ENCODE measurements at regions not wholly inside any gene's neighbourhood (a gene's known extent, or its start where the extent isn't known, plus 50 kb on each side); places are given as distances from the start of the nearest gene placed in this dataset.

DNA sequence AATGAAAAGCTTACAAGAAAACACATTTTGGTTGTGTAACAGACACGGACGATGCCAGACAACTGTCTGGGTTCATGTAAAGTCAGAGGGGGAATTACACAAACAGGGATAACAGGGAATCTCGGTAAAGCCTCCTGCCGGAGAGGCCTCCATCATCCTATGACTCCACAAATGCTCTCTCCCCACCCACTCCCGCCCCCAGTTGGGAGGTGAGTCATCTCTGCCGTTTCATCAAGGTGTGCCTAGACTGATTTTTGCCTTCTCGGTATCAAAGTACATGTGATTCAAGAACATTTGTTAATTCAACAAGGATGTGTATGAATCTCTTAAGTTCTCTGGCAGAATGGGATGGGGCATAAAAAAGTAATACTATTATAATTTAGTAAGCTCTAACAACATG lies 304.9 kb upstream of the PRDM1 start (continued):
- TF ChIP-seq, protein P1, sequence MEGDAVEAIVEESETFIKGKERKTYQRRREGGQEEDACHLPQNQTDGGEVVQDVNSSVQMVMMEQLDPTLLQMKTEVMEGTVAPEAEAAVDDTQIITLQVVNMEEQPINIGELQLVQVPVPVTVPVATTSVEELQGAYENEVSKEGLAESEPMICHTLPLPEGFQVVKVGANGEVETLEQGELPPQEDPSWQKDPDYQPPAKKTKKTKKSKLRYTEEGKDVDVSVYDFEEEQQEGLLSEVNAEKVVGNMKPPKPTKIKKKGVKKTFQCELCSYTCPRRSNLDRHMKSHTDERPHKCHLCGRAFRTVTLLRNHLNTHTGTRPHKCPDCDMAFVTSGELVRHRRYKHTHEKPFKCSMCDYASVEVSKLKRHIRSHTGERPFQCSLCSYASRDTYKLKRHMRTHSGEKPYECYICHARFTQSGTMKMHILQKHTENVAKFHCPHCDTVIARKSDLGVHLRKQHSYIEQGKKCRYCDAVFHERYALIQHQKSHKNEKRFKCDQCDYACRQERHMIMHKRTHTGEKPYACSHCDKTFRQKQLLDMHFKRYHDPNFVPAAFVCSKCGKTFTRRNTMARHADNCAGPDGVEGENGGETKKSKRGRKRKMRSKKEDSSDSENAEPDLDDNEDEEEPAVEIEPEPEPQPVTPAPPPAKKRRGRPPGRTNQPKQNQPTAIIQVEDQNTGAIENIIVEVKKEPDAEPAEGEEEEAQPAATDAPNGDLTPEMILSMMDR (conservative IDR thresholded peaks at IDR 0.05; ENCODE audit: low read depth in 2 of 2): no peak

GRCh38 chr6:105780146-105780860 lies 305.8 kb upstream of the PRDM1 start:
- H3K27me3 ChIP-seq (ENCODE audit: insufficient read depth): no peaks in the 10 kb centered on the region
- Mint-ChIP-seq H3K4me1 (no peaks in the 10 kb centered on the region), H3K36me3 (ENCODE audit: low read depth) (peaks cover 5% of the 10 kb centered on the region; the same call in 1 of the 3 replicates), H3K27me3 (ENCODE audit: insufficient read depth, low read depth, poor library complexity) (peaks cover 2% of the 10 kb centered on the region), H3K9me3 (peaks cover 9% of the 10 kb centered on the region), H3K27ac (no peak overlapping the region), H3K4me3 (no peak overlapping the region)
- H3K4me2 ChIP-seq: no peak overlapping the region
- H2AFZ ChIP-seq: peak overlapping the region; percentile 43; the same call in 1 of the 2 replicates
- no peaks in the 10 kb centered on the region for H3K79me2 ChIP-seq (replicated peaks; ENCODE audit: insufficient read depth)
- H3K9me2 ChIP-seq (ENCODE audit: insufficient read depth): peaks cover 6% of the 10 kb centered on the region; the same call in 1 of the 2 replicates
- no peaks in the 10 kb centered on the region for H4K20me1 ChIP-seq (replicated peaks; ENCODE audit: insufficient read depth)
- no peak overlapping the region for H3K27ac ChIP-seq (ENCODE audit: low read depth)
- DNase-seq (ENCODE audit: low spot score) (no peak), ATAC-seq (no peak)
- H3K4me3 ChIP-seq: no peak overlapping the region
- no peaks in the 10 kb centered on the region for H3K4me1 ChIP-seq (ENCODE audit: insufficient read depth)
- TF ChIP-seq JUNB (IDR thresholded peaks at IDR 0.05; ENCODE audit: unreplicated experiment): no peak
- no peaks in the 10 kb centered on the region for H3K36me3 ChIP-seq (ENCODE audit: insufficient read depth)
- H3F3A ChIP-seq (replicated peaks; ENCODE audit: low read depth): no peaks in the 10 kb centered on the region

GRCh38 chr6:105779110-105779509 lies 307.0 kb upstream of the PRDM1 start:
- H3K9me2 ChIP-seq (ENCODE audit: insufficient read depth): 0 out of 2 replicates have a peak, but pooled peaks cover 3% of the 10 kb centered on the region
- H3K4me3 Mint-ChIP-seq: no peak overlapping the region
- H3K27ac ChIP-seq (ENCODE audit: low read depth): no peak overlapping the region
- no peaks in the 10 kb centered on the region for H3K36me3 ChIP-seq (ENCODE audit: insufficient read depth)
- peaks cover 11% of the 10 kb centered on the region; the same call in 1 of the 3 replicates for H3K36me3 Mint-ChIP-seq (ENCODE audit: low read depth)
- H3K79me2 ChIP-seq (replicated peaks; ENCODE audit: insufficient read depth): no peaks in the 10 kb centered on the region
- H3K27me3 Mint-ChIP-seq (ENCODE audit: insufficient read depth, low read depth, poor library complexity): peaks cover 2% of the 10 kb centered on the region
- H3K4me3 ChIP-seq: no peak overlapping the region
- DNase-seq (ENCODE audit: low spot score) (no peak), ATAC-seq (no peak)
- H3K4me1 ChIP-seq (ENCODE audit: insufficient read depth): no peaks in the 10 kb centered on the region
- H2AFZ ChIP-seq: no peak overlapping the region
- H3K4me2 ChIP-seq: no peak overlapping the region
- H3K27me3 ChIP-seq (ENCODE audit: insufficient read depth): no peaks in the 10 kb centered on the region
- H3K27ac Mint-ChIP-seq: no peak overlapping the region
- H3F3A ChIP-seq (replicated peaks; ENCODE audit: low read depth): no peaks in the 10 kb centered on the region
- no peaks in the 10 kb centered on the region for H4K20me1 ChIP-seq (replicated peaks; ENCODE audit: insufficient read depth)
- H3K4me1 Mint-ChIP-seq: no peaks in the 10 kb centered on the region
- H3K9me3 Mint-ChIP-seq: peaks cover 16% of the 10 kb centered on the region
- TF ChIP-seq ZNF114 (CRISPR knock-in tag; IDR thresholded peaks at IDR 0.05) (no peak), ZNF331 (CRISPR knock-in tag; IDR thresholded peaks at IDR 0.05; ENCODE audit: low read depth) (no peak), REST (IDR thresholded peaks at IDR 0.05; ENCODE audit: unreplicated experiment) (no peak)
- TF ChIP-seq, protein P1 (conservative IDR thresholded peaks at IDR 0.05; ENCODE audit: low read depth in 2 of 2): no peak
